ENCODE measurements at regions not wholly inside any gene's neighbourhood (a gene's known extent, or its start where the extent isn't known, plus 50 kb on each side); places are given as distances from the start of the nearest gene placed in this dataset.
A peak's percentile ranks its signal among the peaks of the same experiment; 100 is the strongest.

GRCh38 chr2:129396980-129397599 lies 582.4 kb upstream of the RAB6C start:
- Histone ChIP-seq H3K4me1 (ENCODE audit: control insufficient read depth, extremely low read depth, insufficient read depth, low read length) (no peaks in the 10 kb centered on the region), H2AFZ (ENCODE audit: low read length) (no peak overlapping the region), H4K20me1 (ENCODE audit: control insufficient read depth, extremely low read depth, insufficient read depth, low read length) (no peaks in the 10 kb centered on the region), H3K4me2 (ENCODE audit: extremely low read depth, insufficient read depth, low read length) (no peak overlapping the region), H3K36me3 (ENCODE audit: control insufficient read depth, insufficient read depth, low read length) (no peaks in the 10 kb centered on the region), H3K27me3 (ENCODE audit: control insufficient read depth, insufficient read depth, low read length) (no peaks in the 10 kb centered on the region), H3K4me3 (replicated peaks in 1 of 4; ENCODE audit: control extremely low read depth in 1 of 4, insufficient read depth in 1 of 4, low read depth in 3 of 4, low read length in 4 of 4) (no peak overlapping the region), H3K9ac (ENCODE audit: insufficient read depth, low read length) (no peak overlapping the region), H3K27ac (ENCODE audit: insufficient read depth, low read length) (no peak overlapping the region), H3K9me3 (ENCODE audit: control insufficient read depth, insufficient read depth, low read depth, low read length) (no peaks in the 10 kb centered on the region), H3K79me2 (ENCODE audit: control insufficient read depth, insufficient read depth, low read length) (no peaks in the 10 kb centered on the region)
- TF ChIP-seq, protein P1, sequence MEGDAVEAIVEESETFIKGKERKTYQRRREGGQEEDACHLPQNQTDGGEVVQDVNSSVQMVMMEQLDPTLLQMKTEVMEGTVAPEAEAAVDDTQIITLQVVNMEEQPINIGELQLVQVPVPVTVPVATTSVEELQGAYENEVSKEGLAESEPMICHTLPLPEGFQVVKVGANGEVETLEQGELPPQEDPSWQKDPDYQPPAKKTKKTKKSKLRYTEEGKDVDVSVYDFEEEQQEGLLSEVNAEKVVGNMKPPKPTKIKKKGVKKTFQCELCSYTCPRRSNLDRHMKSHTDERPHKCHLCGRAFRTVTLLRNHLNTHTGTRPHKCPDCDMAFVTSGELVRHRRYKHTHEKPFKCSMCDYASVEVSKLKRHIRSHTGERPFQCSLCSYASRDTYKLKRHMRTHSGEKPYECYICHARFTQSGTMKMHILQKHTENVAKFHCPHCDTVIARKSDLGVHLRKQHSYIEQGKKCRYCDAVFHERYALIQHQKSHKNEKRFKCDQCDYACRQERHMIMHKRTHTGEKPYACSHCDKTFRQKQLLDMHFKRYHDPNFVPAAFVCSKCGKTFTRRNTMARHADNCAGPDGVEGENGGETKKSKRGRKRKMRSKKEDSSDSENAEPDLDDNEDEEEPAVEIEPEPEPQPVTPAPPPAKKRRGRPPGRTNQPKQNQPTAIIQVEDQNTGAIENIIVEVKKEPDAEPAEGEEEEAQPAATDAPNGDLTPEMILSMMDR (conservative IDR thresholded peaks at IDR 0.05 in 1 of 2, IDR thresholded peaks at IDR 0.05 in 1 of 2; ENCODE audit: low read depth in 1 of 2, low read length in 2 of 2) = peak in 1 of 2 donors; percentile 43
- no peak for TF ChIP-seq EZH2 (IDR thresholded peaks at IDR 0.05; ENCODE audit: low read length, missing control alignments)
- peak; percentile 5 to 11 for DNase-seq (ENCODE audit: low read depth in 2 of 2)

DNA sequence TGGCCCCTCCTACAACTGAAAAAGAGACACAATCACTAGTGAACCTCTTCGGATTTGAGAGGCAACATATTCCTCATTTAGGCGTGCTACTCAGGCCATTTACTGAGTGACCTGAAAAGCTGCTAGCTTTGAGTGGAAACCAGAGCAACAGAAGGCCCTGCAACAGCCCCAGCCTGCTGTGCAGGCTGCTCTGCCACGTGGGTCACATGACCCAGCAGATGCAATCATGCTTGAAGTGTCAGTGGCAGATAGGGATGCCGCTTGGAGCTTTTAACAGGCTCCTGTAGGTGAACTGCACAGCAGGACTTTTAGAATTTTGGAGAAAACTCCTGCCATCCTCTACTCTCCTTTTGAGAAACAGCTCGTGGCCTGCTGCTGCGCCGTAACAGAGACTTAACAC lies 578.6 kb upstream of the RAB6C start:
- H2AFZ ChIP-seq (ENCODE audit: low read length) = no peak overlapping the region
- no peaks in the 10 kb centered on the region for H3K4me1 ChIP-seq (ENCODE audit: control insufficient read depth, extremely low read depth, insufficient read depth, low read length)
- no peak overlapping the region for H3K9ac ChIP-seq (ENCODE audit: insufficient read depth, low read length)
- no peaks in the 10 kb centered on the region for H3K9me3 ChIP-seq (ENCODE audit: control insufficient read depth, insufficient read depth, low read depth, low read length)
- H3K79me2 ChIP-seq (ENCODE audit: control insufficient read depth, insufficient read depth, low read length) = no peaks in the 10 kb centered on the region
- no peak overlapping the region for H3K4me2 ChIP-seq (ENCODE audit: extremely low read depth, insufficient read depth, low read length)
- no peak overlapping the region for H3K27ac ChIP-seq (ENCODE audit: insufficient read depth, low read length)
- DNase-seq (ENCODE audit: low read depth in 2 of 2) = no peak
- no peaks in the 10 kb centered on the region for H3K27me3 ChIP-seq (ENCODE audit: control insufficient read depth, insufficient read depth, low read length)
- TF ChIP-seq, protein P1 (conservative IDR thresholded peaks at IDR 0.05 in 1 of 2, IDR thresholded peaks at IDR 0.05 in 1 of 2; ENCODE audit: low read depth in 1 of 2, low read length in 2 of 2) = no peak
- TF ChIP-seq EZH2 (IDR thresholded peaks at IDR 0.05; ENCODE audit: low read length, missing control alignments) = no peak
- no peak overlapping the region for H3K4me3 ChIP-seq (replicated peaks in 1 of 4; ENCODE audit: control extremely low read depth in 1 of 4, insufficient read depth in 1 of 4, low read depth in 3 of 4, low read length in 4 of 4)
- H4K20me1 ChIP-seq (ENCODE audit: control insufficient read depth, extremely low read depth, insufficient read depth, low read length) = no peaks in the 10 kb centered on the region
- H3K36me3 ChIP-seq (ENCODE audit: control insufficient read depth, insufficient read depth, low read length) = no peaks in the 10 kb centered on the region

DNA sequence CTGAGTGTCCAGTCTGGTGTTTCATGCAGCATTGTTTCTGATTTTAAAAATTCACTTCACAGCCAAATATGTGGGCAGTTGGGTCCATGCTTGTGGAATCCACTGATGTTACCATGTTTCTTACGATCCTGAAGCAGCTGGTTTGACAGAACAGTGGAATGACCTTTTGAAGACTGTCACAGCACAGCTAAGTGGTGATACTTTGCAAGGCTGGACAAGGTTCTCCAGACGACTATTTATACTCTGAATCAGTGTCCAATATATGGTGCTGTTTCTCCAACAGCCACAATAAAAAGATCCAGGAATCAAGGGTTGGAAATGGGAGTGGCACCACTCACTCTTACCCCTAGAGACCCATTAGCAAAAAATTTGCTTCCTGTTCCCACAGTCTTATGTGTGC lies 577.4 kb upstream of the RAB6C start:
- Histone ChIP-seq H3K36me3 (ENCODE audit: control insufficient read depth, insufficient read depth, low read length) (no peaks in the 10 kb centered on the region), H2AFZ (ENCODE audit: low read length) (no peak overlapping the region), H3K79me2 (ENCODE audit: control insufficient read depth, insufficient read depth, low read length) (no peaks in the 10 kb centered on the region), H3K4me2 (ENCODE audit: extremely low read depth, insufficient read depth, low read length) (no peak overlapping the region), H3K4me3 (replicated peaks in 1 of 4; ENCODE audit: control extremely low read depth in 1 of 4, insufficient read depth in 1 of 4, low read depth in 3 of 4, low read length in 4 of 4) (no peak overlapping the region), H3K9me3 (ENCODE audit: control insufficient read depth, insufficient read depth, low read depth, low read length) (no peaks in the 10 kb centered on the region), H3K27me3 (ENCODE audit: control insufficient read depth, insufficient read depth, low read length) (no peaks in the 10 kb centered on the region), H3K27ac (ENCODE audit: insufficient read depth, low read length) (no peak overlapping the region), H4K20me1 (ENCODE audit: control insufficient read depth, extremely low read depth, insufficient read depth, low read length) (no peaks in the 10 kb centered on the region), H3K9ac (ENCODE audit: insufficient read depth, low read length) (no peak overlapping the region), H3K4me1 (ENCODE audit: control insufficient read depth, extremely low read depth, insufficient read depth, low read length) (no peaks in the 10 kb centered on the region)
- TF ChIP-seq, protein P1 (conservative IDR thresholded peaks at IDR 0.05 in 1 of 2, IDR thresholded peaks at IDR 0.05 in 1 of 2; ENCODE audit: low read depth in 1 of 2, low read length in 2 of 2) = no peak
- no peak for TF ChIP-seq EZH2 (IDR thresholded peaks at IDR 0.05; ENCODE audit: low read length, missing control alignments)
- DNase-seq (ENCODE audit: low read depth in 2 of 2) = no peak
